ENCODE measurements at regions not wholly inside any gene's neighbourhood (a gene's known extent, or its start where the extent isn't known, plus 50 kb on each side); places are given as distances from the start of the nearest gene placed in this dataset.

DNA sequence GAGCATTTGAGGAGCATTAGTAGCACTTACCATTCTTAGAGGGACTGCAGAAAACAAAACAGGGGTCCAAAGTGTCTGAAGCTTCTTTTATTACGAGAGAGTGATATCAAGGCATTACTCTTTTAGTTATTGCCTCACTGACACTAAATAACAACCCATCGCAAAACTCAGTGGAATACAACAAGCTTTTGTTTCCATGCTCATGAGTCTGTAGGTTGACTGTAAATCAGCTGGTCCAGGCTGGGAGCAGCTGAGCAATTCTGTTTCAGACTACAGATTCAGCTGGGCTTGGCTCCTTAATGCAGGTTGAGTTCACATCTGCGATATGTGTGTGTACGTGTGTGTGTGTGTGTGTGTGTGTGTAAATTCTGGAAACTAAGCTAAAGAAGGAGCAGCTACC lies 501.8 kb upstream of the PKDCC start:
- DNase-seq (ENCODE audit: low read depth, low spot score): peak; percentile 73
- in situ Hi-C loops (cut with HindIII; ENCODE audit: low pct_unique_long_range_greater_than_20kb, low sequenced_read_pairs): no loop called here

GRCh38 chr2:41568648-41569047 lies 479.2 kb upstream of the PKDCC start:
- no peak for DNase-seq (ENCODE audit: low read depth, low spot score)
- in situ Hi-C loops (cut with HindIII; ENCODE audit: low pct_unique_long_range_greater_than_20kb, low sequenced_read_pairs): no loop called here

DNA sequence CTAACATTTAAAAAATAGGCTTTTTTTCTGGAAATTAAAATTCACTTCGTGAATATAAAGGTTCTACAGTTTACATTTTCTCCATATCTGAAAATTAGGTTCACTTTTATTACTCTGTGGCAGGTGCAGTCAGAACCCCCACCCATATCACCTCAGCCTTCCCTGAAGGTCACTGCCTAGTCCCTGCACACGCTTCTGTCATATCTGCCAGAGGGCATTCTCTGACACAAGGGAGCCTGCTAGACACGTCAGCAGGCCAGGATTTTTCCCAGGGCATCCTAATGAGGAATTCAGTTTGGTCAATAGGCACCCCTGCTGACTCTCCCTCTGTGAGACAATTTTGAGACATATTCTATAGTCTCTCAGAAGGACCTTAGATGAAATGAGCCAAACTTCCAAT lies 475.7 kb upstream of the PKDCC start:
- peak; percentile 14 for DNase-seq (ENCODE audit: low read depth, low spot score)
- in situ Hi-C loops (cut with HindIII; ENCODE audit: low pct_unique_long_range_greater_than_20kb, low sequenced_read_pairs): no loop called here

DNA sequence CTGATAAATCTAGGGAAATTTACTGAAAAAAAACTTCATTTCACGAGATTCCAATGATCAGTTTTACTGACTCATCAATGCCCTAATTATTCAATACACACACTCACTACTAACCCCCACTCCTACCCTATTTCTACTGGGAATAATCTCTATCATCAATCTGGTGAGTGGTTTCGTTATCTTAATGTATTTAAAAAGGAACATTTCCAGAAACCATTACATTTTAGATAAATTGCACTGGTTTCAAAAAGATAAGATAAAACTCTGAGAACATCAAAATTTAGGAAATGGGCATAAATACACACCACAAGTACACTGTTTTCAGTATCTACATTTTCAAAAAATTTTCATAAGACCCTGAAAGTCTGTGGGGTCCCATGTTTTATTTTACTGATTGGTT lies 471.4 kb upstream of the PKDCC start:
- no peak for DNase-seq (ENCODE audit: low read depth, low spot score)
- in situ Hi-C loops (cut with HindIII; ENCODE audit: low pct_unique_long_range_greater_than_20kb, low sequenced_read_pairs): no loop called here

DNA sequence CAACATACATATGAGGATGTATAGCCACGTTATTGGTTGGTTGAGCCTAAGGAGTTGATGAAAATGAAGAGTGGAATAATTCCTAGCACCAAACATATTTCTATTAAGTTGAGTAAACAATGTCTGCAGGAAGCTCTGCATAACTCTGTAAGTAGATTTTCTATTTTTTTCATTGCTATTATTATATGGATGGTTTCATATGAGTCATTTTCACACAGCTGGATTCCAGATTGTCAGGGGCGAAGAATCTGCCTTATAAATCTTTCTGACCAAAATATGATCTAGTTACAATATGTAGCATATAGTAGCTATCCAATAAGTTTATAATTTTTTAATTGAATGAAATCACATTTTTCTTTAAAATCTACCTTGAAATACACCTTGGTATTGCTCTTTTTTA lies 468.0 kb upstream of the PKDCC start:
- in situ Hi-C loops (cut with HindIII; ENCODE audit: low pct_unique_long_range_greater_than_20kb, low sequenced_read_pairs): no loop called here

DNA sequence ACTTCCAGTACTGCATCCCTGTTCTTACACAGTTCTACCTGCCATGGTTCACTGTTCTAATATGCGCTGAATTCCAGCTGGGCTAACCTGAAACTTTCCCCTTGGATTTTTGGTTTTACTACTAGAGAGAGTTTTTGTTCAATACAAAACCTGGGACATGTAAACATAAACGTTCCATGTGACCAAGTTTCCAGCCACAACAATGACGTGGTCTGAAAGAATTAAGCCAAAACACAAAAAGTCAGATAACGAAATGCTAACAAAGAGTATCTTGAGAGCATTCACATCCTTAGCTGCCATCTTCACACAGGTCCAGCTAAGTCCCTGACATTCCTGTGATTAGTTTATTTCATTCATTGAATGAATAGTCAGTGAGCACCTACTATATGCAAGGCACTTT lies 467.0 kb upstream of the PKDCC start:
- in situ Hi-C loops (cut with HindIII; ENCODE audit: low pct_unique_long_range_greater_than_20kb, low sequenced_read_pairs): no loop called here
- DNase-seq (ENCODE audit: low read depth, low spot score): no peak

More for the DNA sequence above, 468.0 kb upstream of the PKDCC start:
- no peak for DNase-seq (ENCODE audit: low read depth, low spot score)

GRCh38 chr2:41595240-41595639 lies 452.6 kb upstream of the PKDCC start:
- in situ Hi-C loops (cut with HindIII; ENCODE audit: low pct_unique_long_range_greater_than_20kb, low sequenced_read_pairs): no loop called here
- no peak for DNase-seq (ENCODE audit: low read depth, low spot score)

GRCh38 chr2:41597680-41598079 lies 450.1 kb upstream of the PKDCC start:
- DNase-seq (ENCODE audit: low read depth, low spot score): peak; percentile 66
- in situ Hi-C loops (cut with HindIII; ENCODE audit: low pct_unique_long_range_greater_than_20kb, low sequenced_read_pairs): no loop called here

DNA sequence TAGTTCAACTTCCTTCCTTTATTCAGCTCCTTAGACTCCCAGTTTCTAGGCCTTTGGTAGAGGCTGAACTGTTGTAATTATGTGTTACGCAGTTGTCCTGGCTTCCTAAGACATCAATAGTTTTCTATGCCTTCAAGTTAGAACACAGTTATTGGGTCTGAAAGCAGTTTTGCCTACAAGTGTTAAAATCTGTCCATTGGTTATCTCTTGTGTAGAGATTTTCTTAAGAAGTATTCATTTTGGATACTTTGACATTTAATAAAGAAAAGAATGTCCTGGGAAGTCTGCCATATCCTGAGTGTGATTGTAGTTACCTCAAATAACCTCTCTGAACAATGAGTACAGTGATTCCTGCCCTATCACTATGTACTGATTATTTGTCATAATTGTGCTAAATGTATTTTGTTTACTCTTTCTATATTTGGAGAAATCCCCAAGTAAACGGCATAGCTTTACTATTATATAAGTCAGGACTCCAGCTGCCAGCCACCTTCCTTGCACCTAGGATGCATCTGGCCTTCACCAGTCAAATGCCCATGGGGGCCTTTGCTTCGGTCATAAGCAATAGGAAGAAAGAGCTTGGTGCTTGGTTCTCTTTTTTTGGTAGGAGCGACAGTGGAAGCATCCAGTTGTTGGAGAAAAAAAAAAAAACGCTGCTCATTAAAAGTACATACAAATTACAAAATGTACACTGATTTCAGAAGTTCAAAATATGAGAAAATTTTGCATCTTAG lies 449.5 kb upstream of the PKDCC start:
- DNase-seq (ENCODE audit: low read depth, low spot score): peak; percentile 96
- in situ Hi-C loops (cut with HindIII; ENCODE audit: low pct_unique_long_range_greater_than_20kb, low sequenced_read_pairs): no loop called here

DNA sequence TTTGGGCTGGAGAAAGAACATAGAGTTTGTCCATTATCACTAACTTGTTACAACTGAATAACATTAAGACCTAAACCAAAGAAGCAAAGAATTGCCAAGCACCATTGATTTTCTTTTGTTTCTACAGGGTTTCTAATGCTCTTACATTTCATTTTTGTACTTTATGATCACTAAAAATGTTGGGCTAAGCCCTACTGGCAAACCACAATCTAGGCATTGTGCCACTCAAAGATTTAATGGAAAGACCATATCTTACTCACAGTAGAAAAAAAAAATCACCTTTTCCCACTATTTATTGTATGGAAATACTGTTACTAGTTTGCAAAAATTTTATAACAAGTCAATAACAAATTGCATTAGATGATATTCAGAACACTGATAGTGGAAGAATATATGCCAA lies 447.4 kb upstream of the PKDCC start:
- DNase-seq (ENCODE audit: low read depth, low spot score): no peak
- in situ Hi-C loops (cut with HindIII; ENCODE audit: low pct_unique_long_range_greater_than_20kb, low sequenced_read_pairs): no loop called here

DNA sequence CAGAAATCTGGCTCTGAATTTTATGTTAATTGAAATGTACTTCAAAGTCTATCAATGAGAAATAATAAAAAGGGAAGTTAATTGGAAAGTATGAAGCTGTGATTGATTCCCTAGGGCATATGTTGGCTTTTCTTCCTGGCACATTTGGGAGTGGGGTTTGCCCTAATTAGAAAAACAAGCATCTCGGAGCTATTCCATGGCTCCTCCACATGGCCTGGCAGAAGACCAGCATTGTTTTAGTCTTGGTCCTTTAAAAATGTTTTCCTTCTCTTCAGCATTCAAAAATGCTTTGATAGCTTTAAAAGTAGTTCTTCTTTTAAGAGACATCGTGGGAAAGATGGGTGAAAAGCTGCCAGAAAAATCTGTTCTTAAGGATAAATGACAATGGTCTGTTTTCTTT lies 445.5 kb upstream of the PKDCC start:
- in situ Hi-C loops (cut with HindIII; ENCODE audit: low pct_unique_long_range_greater_than_20kb, low sequenced_read_pairs): no loop called here
- DNase-seq (ENCODE audit: low read depth, low spot score): no peak

GRCh38 chr2:41605311-41605710 lies 442.5 kb upstream of the PKDCC start:
- in situ Hi-C loops (cut with HindIII; ENCODE audit: low pct_unique_long_range_greater_than_20kb, low sequenced_read_pairs): no loop called here
- no peak for DNase-seq (ENCODE audit: low read depth, low spot score)

DNA sequence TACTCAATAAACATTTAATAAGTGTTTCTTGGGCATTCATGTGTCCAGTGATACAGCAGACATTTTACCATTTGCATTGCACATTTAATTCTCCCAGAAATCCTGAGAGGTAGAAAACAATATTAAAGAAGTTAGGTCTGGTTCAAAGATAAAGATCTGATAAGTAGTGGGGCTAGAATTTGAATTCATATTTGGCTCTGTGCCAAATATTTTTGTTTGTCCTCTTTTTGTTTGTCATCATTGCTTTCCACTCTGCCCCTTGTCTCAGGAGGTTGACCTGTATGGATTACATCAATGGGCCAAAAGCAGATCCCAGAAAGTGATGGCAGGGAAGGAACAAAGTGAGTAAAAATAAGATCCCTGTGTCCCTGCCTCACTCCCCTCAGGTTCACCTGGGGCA lies 441.9 kb upstream of the PKDCC start:
- in situ Hi-C loops (cut with HindIII; ENCODE audit: low pct_unique_long_range_greater_than_20kb, low sequenced_read_pairs): no loop called here

GRCh38 chr2:41610501-41611190 lies 437.2 kb upstream of the PKDCC start:
- no peak for DNase-seq (ENCODE audit: low read depth, low spot score)
- in situ Hi-C loops (cut with HindIII; ENCODE audit: low pct_unique_long_range_greater_than_20kb, low sequenced_read_pairs): no loop called here

More for the DNA sequence above, 441.9 kb upstream of the PKDCC start:
- no peak for DNase-seq (ENCODE audit: low read depth, low spot score)

DNA sequence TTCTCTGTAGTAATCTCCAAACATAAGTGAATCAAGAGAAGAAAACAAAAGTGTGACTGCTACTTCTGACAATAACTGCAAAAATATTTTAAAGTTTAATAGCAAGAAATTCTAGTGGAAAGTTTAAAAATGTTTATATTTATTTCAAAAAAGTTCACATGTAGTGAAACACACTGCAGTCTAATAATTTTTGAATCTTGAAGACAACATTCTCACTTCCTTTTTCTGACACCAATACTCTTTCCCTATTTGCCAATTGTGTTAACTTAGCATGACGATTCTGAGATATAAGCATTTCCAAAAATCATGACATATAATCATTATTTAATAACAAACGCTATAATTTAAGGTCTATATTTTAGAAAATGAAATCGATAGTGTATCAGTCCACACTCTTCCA lies 429.1 kb upstream of the PKDCC start:
- DNase-seq (ENCODE audit: low read depth, low spot score): no peak
- in situ Hi-C loops (cut with HindIII; ENCODE audit: low pct_unique_long_range_greater_than_20kb, low sequenced_read_pairs): no loop called here

DNA sequence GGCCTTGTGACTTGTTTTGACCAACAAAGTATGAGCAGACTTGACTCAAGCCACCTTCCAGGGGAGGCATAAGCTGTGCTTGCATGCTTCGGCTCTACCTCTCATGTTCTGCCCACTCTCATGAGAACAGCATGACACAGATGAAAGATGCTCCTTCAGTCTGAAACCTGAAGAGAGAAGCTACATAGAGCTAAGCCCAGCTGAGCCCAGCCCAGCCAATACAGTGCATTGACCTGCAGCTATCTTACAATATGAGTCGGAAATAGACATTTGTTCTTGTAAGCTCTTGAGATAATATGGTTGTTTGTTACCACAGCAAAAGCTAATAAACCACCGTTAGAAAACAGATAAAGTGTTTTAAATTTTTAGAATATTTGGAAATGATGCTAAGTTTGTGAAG lies 426.7 kb upstream of the PKDCC start:
- in situ Hi-C loops (cut with HindIII; ENCODE audit: low pct_unique_long_range_greater_than_20kb, low sequenced_read_pairs): no loop called here
- no peak for DNase-seq (ENCODE audit: low read depth, low spot score)

- no peak for DNase-seq (ENCODE audit: low read depth, low spot score)
- in situ Hi-C loops (cut with HindIII; ENCODE audit: low pct_unique_long_range_greater_than_20kb, low sequenced_read_pairs): no loop called here
Measured at GRCh38 chr2:41621563-41621962, 426.3 kb upstream of the PKDCC start.

GRCh38 chr2:41622301-41622700 lies 425.5 kb upstream of the PKDCC start:
- no peak for DNase-seq (ENCODE audit: low read depth, low spot score)
- in situ Hi-C loops (cut with HindIII; ENCODE audit: low pct_unique_long_range_greater_than_20kb, low sequenced_read_pairs): no loop called here

GRCh38 chr2:41626936-41627335 lies 420.9 kb upstream of the PKDCC start:
- in situ Hi-C loops (cut with HindIII; ENCODE audit: low pct_unique_long_range_greater_than_20kb, low sequenced_read_pairs): no loop called here
- no peak for DNase-seq (ENCODE audit: low read depth, low spot score)
